ENCODE measurements at regions not wholly inside any gene's neighbourhood (a gene's known extent, or its start where the extent isn't known, plus 50 kb on each side); places are given as distances from the start of the nearest gene placed in this dataset.

DNA sequence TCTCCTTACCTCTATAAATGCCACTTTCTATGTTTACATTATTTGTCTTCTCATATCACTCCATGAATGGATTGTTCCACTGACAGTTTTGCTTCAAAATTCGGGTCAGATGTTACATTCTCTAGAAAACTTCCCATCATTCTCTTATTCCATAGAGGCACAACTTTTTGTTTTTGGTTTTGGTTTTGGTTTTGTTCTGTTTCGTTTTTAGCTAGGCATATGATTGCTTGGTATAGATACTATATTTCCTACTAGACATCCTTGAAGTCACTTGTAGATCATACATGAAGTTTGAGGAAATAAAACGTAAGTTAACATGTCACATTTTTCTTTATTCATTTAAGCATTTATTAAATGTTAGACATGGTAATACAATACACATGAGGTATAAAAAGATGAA is 961.0 kb downstream of the PCDH18 start:
- Histone ChIP-seq H2AFZ (ENCODE audit: low read depth, low read length, severe bottlenecking) (no peak overlapping the region), H3K36me3 (ENCODE audit: low read length) (no peaks in the 10 kb centered on the region), H3F3A (ENCODE audit: insufficient read depth) (no peaks in the 10 kb centered on the region), H3K4me3 (ENCODE audit: insufficient read depth, low read length, poor library complexity, severe bottlenecking) (no peak overlapping the region), H3K9me2 (replicated peaks; ENCODE audit: insufficient read depth, low read length) (no peaks in the 10 kb centered on the region), H4K20me1 (ENCODE audit: low read depth, low read length) (no peaks in the 10 kb centered on the region), H3K9me3 (ENCODE audit: insufficient read depth, low read length) (no peaks in the 10 kb centered on the region), H3K4me2 (ENCODE audit: low read depth, low read length, poor library complexity, severe bottlenecking) (peak overlapping the region; percentile 27), H3K9ac (ENCODE audit: low read length) (no peak overlapping the region), H3K27me3 (ENCODE audit: low read length) (no peaks in the 10 kb centered on the region), H3K27ac (ENCODE audit: low read depth, low read length) (no peak overlapping the region), H3K79me2 (ENCODE audit: insufficient read depth, low read length) (no peaks in the 10 kb centered on the region)
- TF ChIP-seq, protein P1, sequence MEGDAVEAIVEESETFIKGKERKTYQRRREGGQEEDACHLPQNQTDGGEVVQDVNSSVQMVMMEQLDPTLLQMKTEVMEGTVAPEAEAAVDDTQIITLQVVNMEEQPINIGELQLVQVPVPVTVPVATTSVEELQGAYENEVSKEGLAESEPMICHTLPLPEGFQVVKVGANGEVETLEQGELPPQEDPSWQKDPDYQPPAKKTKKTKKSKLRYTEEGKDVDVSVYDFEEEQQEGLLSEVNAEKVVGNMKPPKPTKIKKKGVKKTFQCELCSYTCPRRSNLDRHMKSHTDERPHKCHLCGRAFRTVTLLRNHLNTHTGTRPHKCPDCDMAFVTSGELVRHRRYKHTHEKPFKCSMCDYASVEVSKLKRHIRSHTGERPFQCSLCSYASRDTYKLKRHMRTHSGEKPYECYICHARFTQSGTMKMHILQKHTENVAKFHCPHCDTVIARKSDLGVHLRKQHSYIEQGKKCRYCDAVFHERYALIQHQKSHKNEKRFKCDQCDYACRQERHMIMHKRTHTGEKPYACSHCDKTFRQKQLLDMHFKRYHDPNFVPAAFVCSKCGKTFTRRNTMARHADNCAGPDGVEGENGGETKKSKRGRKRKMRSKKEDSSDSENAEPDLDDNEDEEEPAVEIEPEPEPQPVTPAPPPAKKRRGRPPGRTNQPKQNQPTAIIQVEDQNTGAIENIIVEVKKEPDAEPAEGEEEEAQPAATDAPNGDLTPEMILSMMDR (IDR thresholded peaks at IDR 0.05; ENCODE audit: insufficient read depth, low read length, poor library complexity, severe bottlenecking), result no peak
- no peak for TF ChIP-seq EZH2phosphoT487 (conservative IDR thresholded peaks at IDR 0.05; ENCODE audit: low read length)

DNA sequence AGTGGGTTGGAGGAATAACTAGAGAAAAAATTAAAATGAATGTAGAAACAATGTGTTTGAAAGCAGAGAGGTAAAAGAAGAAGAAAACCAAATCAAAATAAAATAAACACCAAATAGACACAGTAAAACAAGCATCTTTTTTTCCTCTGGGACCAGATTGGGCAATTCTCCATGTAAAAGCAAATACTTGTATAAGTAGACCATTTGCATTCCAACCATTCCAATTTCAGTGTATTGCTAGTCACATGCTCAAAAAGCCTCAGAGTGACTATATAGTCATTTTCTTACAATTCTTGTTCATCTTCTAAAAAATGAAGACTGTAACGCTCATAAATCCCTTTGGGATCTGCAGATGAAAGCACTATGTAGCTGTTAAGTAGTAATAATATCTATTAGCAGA is 969.5 kb downstream of the PCDH18 start:
- Histone ChIP-seq H4K20me1 (ENCODE audit: low read depth, low read length) (no peaks in the 10 kb centered on the region), H3K27ac (ENCODE audit: low read depth, low read length) (no peak overlapping the region), H3F3A (ENCODE audit: insufficient read depth) (no peaks in the 10 kb centered on the region), H3K79me2 (ENCODE audit: insufficient read depth, low read length) (no peaks in the 10 kb centered on the region), H3K9me3 (ENCODE audit: insufficient read depth, low read length) (no peaks in the 10 kb centered on the region), H3K4me3 (ENCODE audit: insufficient read depth, low read length, poor library complexity, severe bottlenecking) (no peak overlapping the region), H3K9me2 (replicated peaks; ENCODE audit: insufficient read depth, low read length) (no peaks in the 10 kb centered on the region), H3K36me3 (ENCODE audit: low read length) (no peaks in the 10 kb centered on the region), H3K4me2 (ENCODE audit: low read depth, low read length, poor library complexity, severe bottlenecking) (no peak overlapping the region), H3K27me3 (ENCODE audit: low read length) (no peaks in the 10 kb centered on the region), H3K9ac (ENCODE audit: low read length) (no peak overlapping the region), H2AFZ (ENCODE audit: low read depth, low read length, severe bottlenecking) (no peak overlapping the region)
- TF ChIP-seq, protein P1 (IDR thresholded peaks at IDR 0.05; ENCODE audit: insufficient read depth, low read length, poor library complexity, severe bottlenecking), result no peak
- no peak for TF ChIP-seq EZH2phosphoT487 (conservative IDR thresholded peaks at IDR 0.05; ENCODE audit: low read length)

DNA sequence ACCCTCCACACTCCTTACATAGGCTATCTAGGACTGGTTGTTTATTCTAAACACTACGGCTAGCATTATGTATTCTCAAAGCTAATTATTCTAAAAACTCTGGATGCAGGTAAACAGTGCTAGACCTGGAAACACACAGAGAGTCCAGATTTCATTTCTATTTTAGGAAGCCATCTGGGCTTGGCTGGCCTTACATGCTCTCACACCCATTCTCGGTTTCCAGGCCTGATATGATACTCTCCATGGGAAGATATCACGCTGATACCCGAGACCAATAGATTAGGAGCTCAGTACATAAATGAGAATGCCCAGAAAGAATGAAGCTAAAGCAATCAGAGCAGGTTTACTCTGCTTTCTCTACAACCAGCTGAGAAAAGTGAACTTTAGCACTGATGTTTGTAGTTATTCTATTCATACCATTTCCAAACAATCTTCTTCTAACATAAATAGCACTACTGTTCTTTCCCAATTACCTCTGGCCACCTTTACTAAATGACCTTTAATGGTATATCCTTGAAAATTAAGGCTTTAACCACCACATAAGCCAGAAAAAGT is 973.3 kb downstream of the PCDH18 start:
- H3K9ac ChIP-seq (ENCODE audit: low read length), result no peak overlapping the region
- H3K79me2 ChIP-seq (ENCODE audit: insufficient read depth, low read length), result no peaks in the 10 kb centered on the region
- no peaks in the 10 kb centered on the region for H3K9me3 ChIP-seq (ENCODE audit: insufficient read depth, low read length)
- no peaks in the 10 kb centered on the region for H4K20me1 ChIP-seq (ENCODE audit: low read depth, low read length)
- H3K27ac ChIP-seq (ENCODE audit: low read depth, low read length), result no peak overlapping the region
- TF ChIP-seq, protein P1 (IDR thresholded peaks at IDR 0.05; ENCODE audit: insufficient read depth, low read length, poor library complexity, severe bottlenecking), result no peak
- TF ChIP-seq EZH2phosphoT487 (conservative IDR thresholded peaks at IDR 0.05; ENCODE audit: low read length), result no peak
- no peaks in the 10 kb centered on the region for H3K9me2 ChIP-seq (replicated peaks; ENCODE audit: insufficient read depth, low read length)
- H2AFZ ChIP-seq (ENCODE audit: low read depth, low read length, severe bottlenecking), result no peak overlapping the region
- H3K36me3 ChIP-seq (ENCODE audit: low read length), result no peaks in the 10 kb centered on the region
- H3F3A ChIP-seq (ENCODE audit: insufficient read depth), result no peaks in the 10 kb centered on the region
- H3K4me2 ChIP-seq (ENCODE audit: low read depth, low read length, poor library complexity, severe bottlenecking), result no peak overlapping the region
- H3K4me3 ChIP-seq (ENCODE audit: insufficient read depth, low read length, poor library complexity, severe bottlenecking), result no peak overlapping the region
- no peaks in the 10 kb centered on the region for H3K27me3 ChIP-seq (ENCODE audit: low read length)

Measured in SU-DHL-6 (cell line).